ENCODE measurements at regions not wholly inside any gene's neighbourhood (a gene's known extent, or its start where the extent isn't known, plus 50 kb on each side); places are given as distances from the start of the nearest gene placed in this dataset.
"Not testable (repeated sequence)": the region's sequence is repeated elsewhere in the genome, so short reads cannot be mapped to it uniquely, and the experiment has no call there.

GRCh38 chr12:71299541-71300376 lies 139.8 kb upstream of the LGR5 start:
- DNase-seq = peak; percentile 24

- DNase-seq = no peak
These were observed 140.1 kb upstream of the TSPAN8 start for GRCh38 chr12:71297930-71298329.

GRCh38 chr12:71295953-71296352 lies 138.2 kb upstream of the TSPAN8 start:
- no peak for DNase-seq

GRCh38 chr12:71291746-71292145 lies 133.9 kb upstream of the TSPAN8 start:
- DNase-seq = no peak

GRCh38 chr12:71283883-71284282 lies 126.1 kb upstream of the TSPAN8 start:
- no peak for DNase-seq

- DNase-seq = no peak
These were observed 125.1 kb upstream of the TSPAN8 start for GRCh38 chr12:71282925-71283324.

GRCh38 chr12:71282020-71282419 lies 124.2 kb upstream of the TSPAN8 start:
- no peak for DNase-seq

GRCh38 chr12:71281425-71281824 lies 123.6 kb upstream of the TSPAN8 start:
- DNase-seq = no peak

GRCh38 chr12:71277866-71278265 lies 120.1 kb upstream of the TSPAN8 start:
- no peak for DNase-seq

GRCh38 chr12:71276541-71276940 lies 118.7 kb upstream of the TSPAN8 start:
- no peak for DNase-seq

GRCh38 chr12:71270794-71271193 lies 113.0 kb upstream of the TSPAN8 start:
- DNase-seq = not testable (repeated sequence)

- DNase-seq = no peak
These were observed 112.3 kb upstream of the TSPAN8 start for GRCh38 chr12:71270057-71270456.

GRCh38 chr12:71269281-71269598 lies 111.4 kb upstream of the TSPAN8 start:
- no peak for DNase-seq

GRCh38 chr12:71268598-71269280 lies 110.9 kb upstream of the TSPAN8 start:
- no peak for DNase-seq

- DNase-seq = no peak
These were observed 108.8 kb upstream of the TSPAN8 start for GRCh38 chr12:71266606-71267005.

GRCh38 chr12:71265731-71266130 lies 107.9 kb upstream of the TSPAN8 start:
- not testable (repeated sequence) for DNase-seq

- no peak for DNase-seq
These were observed 104.7 kb upstream of the TSPAN8 start for GRCh38 chr12:71262466-71262865.

GRCh38 chr12:71252473-71252872 lies 94.7 kb upstream of the TSPAN8 start:
- no peak for DNase-seq

GRCh38 chr12:71250166-71250565 lies 92.4 kb upstream of the TSPAN8 start:
- DNase-seq = no peak

- no peak for DNase-seq
These were observed 85.6 kb upstream of the TSPAN8 start for GRCh38 chr12:71243370-71243769.

GRCh38 chr12:71242511-71242910 lies 84.7 kb upstream of the TSPAN8 start:
- DNase-seq = no peak

GRCh38 chr12:71240946-71241345 lies 83.1 kb upstream of the TSPAN8 start:
- no peak for DNase-seq

GRCh38 chr12:71239731-71240130 lies 81.9 kb upstream of the TSPAN8 start:
- no peak for DNase-seq

GRCh38 chr12:71237128-71237527 lies 79.3 kb upstream of the TSPAN8 start:
- no peak for DNase-seq

Measured in HCEC 1CT (cell line).